GM12878 (cell line): ENCODE measurements at regions not wholly inside any gene's neighbourhood (a gene's known extent, or its start where the extent isn't known, plus 50 kb on each side); places are given as distances from the start of the nearest gene placed in this dataset.

ENCODE experiments used
- ATAC-seq: fragments of 200-7000 bp; cut with Tn5 transposase; 3 replicates; pipeline ENCODE4 v1.9.1; 2020; ENCODE audit warnings: mild to moderate bottlenecking, moderate library complexity
- BruUV-seq: library from RNA; stranded (reverse); fragments of 400-500 nt; replicated peaks from 2 replicates; lab custom pipeline; 2021; lab: Mats Ljungman, UMichigan
- CTCF ChIA-PET: fragments of 300-600 bp; sonication (Branson Sonifier 250); formaldehyde crosslinking; extraction: SDS; loops from one replicate; lab custom pipeline; 2021; ENCODE audit warnings: inconsistent platforms; lab: Yijun Ruan, JAX
- POLR2A ChIA-PET: fragments of 350-600 bp; formaldehyde crosslinking; extraction: SDS; loops from one replicate; lab custom pipeline; 2021; ENCODE audit warnings: inconsistent platforms; lab: Charles Lee
- RAD21 ChIA-PET: fragments of 300-600 bp; sonication (Branson Sonifier 250); formaldehyde crosslinking; loops from one replicate; lab custom pipeline; 2023; ENCODE audit warnings: antibody characterized with exemption; ENCODE audit not compliant: unreplicated experiment; lab: Charles Lee
- SMC1A ChIA-PET: fragments of 300-600 bp; sonication (Branson Sonifier 250); formaldehyde crosslinking; loops from one replicate; lab custom pipeline; 2023; ENCODE audit not compliant: unreplicated experiment, uncharacterized antibody; lab: Charles Lee
- DNase-seq: peaks from one replicate; pipeline ENCODE4 v3.0.0-alpha.2; 2011; ENCODE audit warnings: low read depth, low spot score
- FAIRE-seq: peaks from 3 replicates; lab custom pipeline; 2011; peaks lifted over from hg19 to GRCh38; lab: Jason Lieb, UNC
- H2AFZ ChIP-seq: 2 replicates; pipeline ENCODE4 v1.6.0; 2011; ENCODE audit warnings: low read depth, low read length, control low read depth; ENCODE audit not compliant: control insufficient read depth
- H3K27ac ChIP-seq: 2 replicates; pipeline ENCODE4 v1.5.1; 2011; ENCODE audit warnings: control low read depth; ENCODE audit not compliant: control insufficient read depth, insufficient read depth
- H3K27me3 ChIP-seq, 2 experiments: replicated peaks in 1 of 2; 2 replicates each; pipeline versions ENCODE4 v1.6.0 to v1.6.1; 2011; ENCODE audit warnings: low read length in 1 of 2; ENCODE audit not compliant: control insufficient read depth in 2 of 2, insufficient read depth in 2 of 2
- H3K36me3 ChIP-seq, 2 experiments: 2 replicates each; pipeline ENCODE4 v1.5.1; 2011; ENCODE audit warnings: low read length in 1 of 2; ENCODE audit not compliant: control insufficient read depth in 2 of 2, insufficient read depth in 2 of 2
- H3K4me1 ChIP-seq: 2 replicates; pipeline ENCODE4 v1.6.1; 2011; ENCODE audit warnings: mild to moderate bottlenecking, low read length, moderate library complexity, mixed read lengths; ENCODE audit not compliant: control insufficient read depth, insufficient read depth
- H3K4me2 ChIP-seq: 2 replicates; pipeline ENCODE4 v1.6.0; 2011; ENCODE audit warnings: control low read depth; ENCODE audit not compliant: control insufficient read depth, insufficient read depth
- H3K4me3 ChIP-seq: fragments of 200-600 bp; sonication (generic); 2 replicates; pipeline ENCODE4 v1.5.1; 2016
- H3K79me2 ChIP-seq: 2 replicates; pipeline ENCODE4 v1.6.0; 2011; ENCODE audit warnings: low read length; ENCODE audit not compliant: control insufficient read depth, insufficient read depth
- H3K9ac ChIP-seq: 2 replicates; pipeline ENCODE4 v1.8.0; 2011; ENCODE audit warnings: low read length, control low read depth, mixed read lengths; ENCODE audit not compliant: control insufficient read depth, insufficient read depth
- H3K9me3 ChIP-seq: replicated peaks from 3 replicates; pipeline ENCODE4 v1.5.1; 2011; ENCODE audit warnings: mild to moderate bottlenecking, low read length; ENCODE audit not compliant: control insufficient read depth, insufficient read depth
- H4K20me1 ChIP-seq: 2 replicates; pipeline ENCODE4 v1.6.0; 2011; ENCODE audit not compliant: control insufficient read depth, insufficient read depth
- ASH2L ChIP-seq: fragments of 300-600, 200-600 bp; sonication (generic); IDR thresholded peaks from 2 replicates; pipeline ENCODE4 v1.6.1; 2017; ENCODE audit warnings: low read depth, mild to moderate bottlenecking, borderline replicate concordance
- ELK1 ChIP-seq: IDR thresholded peaks from 2 replicates; pipeline ENCODE4 v1.6.1; 2012; ENCODE audit warnings: low read depth, low read length, improper control_type of control experiment
- FOXK2 ChIP-seq: fragments of 450-650 bp; IDR thresholded peaks from 2 replicates; pipeline ENCODE4 v1.6.1; 2017; ENCODE audit warnings: mild to moderate bottlenecking, moderate library complexity
- HDAC6 ChIP-seq: fragments of 200-600 bp; sonication (generic); IDR thresholded peaks from one replicate; pipeline ENCODE4 v1.8.0; 2017; ENCODE audit warnings: antibody characterized with exemption; ENCODE audit not compliant: unreplicated experiment
- IKZF2 ChIP-seq, 2 experiments: fragments of 450-650 bp; IDR thresholded peaks; 2 replicates each; pipeline ENCODE4 v1.6.1; 2017; ENCODE audit warnings: mild to moderate bottlenecking in 2 of 2, moderate library complexity in 2 of 2
- TBL1XR1 ChIP-seq: IDR thresholded peaks from 2 replicates; pipeline ENCODE4 v1.6.1; 2012; ENCODE audit warnings: low read depth, low read length, improper control_type of control experiment
- TCF12 ChIP-seq: IDR thresholded peaks from 2 replicates; pipeline ENCODE4 v1.6.1; 2011; ENCODE audit warnings: low read depth, mild to moderate bottlenecking, low read length
- ZBTB40 ChIP-seq: fragments of 450-650 bp; IDR thresholded peaks from 2 replicates; pipeline ENCODE4 v1.6.1; 2016; ENCODE audit warnings: mild to moderate bottlenecking, moderate library complexity, borderline replicate concordance
- WGBS: methylation state at CpG from one replicate; pipeline ENCODE4 v1.1.6; 2016; ENCODE audit warnings: low lambda C conversion rate; ENCODE audit not compliant: insufficient replicate concordance, insufficient coverage; ENCODE audit errors: missing lambda C conversion rate; 5-methylcytosine and 5-hydroxymethylcytosine counted together
- in situ Hi-C: fragments of 300-500 bp; cut with MboI; formaldehyde crosslinking; loops from 9 replicates; pipeline ENCODE4 v1.14.3; 2018; ENCODE audit warnings: mixed read lengths
- intact Hi-C: fragments of 100-400 bp; cut with micrococcal nuclease; formaldehyde crosslinking; loops from one replicate; pipeline ENCODE4 v1.14.2; 2022; ENCODE audit not compliant: unreplicated experiment
- TF ChIP-seq, protein P1 (sequence below): fragments of 450-650 bp; formaldehyde crosslinking; IDR thresholded peaks from 2 replicates; pipeline ENCODE4 v1.5.0; 2022; ENCODE audit warnings: mild to moderate bottlenecking, missing genetic modification characterization

DNA sequence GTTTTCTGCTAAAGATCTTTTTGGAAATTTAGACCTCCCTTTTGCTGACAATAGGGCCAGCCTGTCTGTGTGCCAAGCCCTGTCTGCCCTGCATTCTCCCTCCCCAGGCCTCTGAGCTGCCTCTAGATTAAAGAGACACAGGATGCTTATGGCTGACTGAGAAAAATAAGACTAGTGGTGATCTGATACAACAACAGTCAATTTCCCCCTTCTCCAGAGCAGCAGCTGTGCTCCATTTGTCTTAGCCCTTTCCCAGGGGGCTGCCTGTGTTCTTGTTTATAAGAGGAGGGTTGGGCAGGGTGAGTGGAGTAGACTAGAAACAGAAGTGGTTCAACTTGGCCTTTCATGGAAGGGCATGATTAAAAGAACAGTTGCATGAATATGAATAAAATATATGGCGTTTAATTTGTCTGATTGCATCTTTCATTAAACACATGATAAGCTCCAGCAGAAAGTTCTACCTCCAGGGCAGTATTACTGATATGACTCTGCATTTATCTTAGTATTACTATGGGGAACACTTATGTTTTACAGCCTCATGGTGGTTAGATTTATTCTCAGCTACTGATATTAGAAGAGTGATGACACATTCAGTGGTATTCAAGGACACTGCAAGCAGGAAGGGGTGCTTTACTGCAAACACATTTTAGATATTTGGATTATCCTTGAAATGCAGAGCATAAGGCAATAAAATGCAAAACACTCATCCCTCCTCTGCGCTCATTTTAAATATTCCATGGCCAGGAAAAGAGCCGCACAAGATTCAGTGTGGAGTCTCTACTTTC, 150.2 kb upstream of the CLEC14A start (continued):
- TF ChIP-seq ZBTB40 (no peak), ASH2L (no peak), HDAC6 (no peak), IKZF2 (IDR thresholded peaks at IDR 0.05) (no peak), TCF12 (no peak), FOXK2 (no peak)

- FAIRE-seq = no peak
- BruUV-seq = no TSS peak
- intact Hi-C loops (no loop called here), in situ Hi-C loops (no loop called here)
- Histone ChIP-seq H3K4me2 (no peak overlapping the region), H3K36me3 (no peaks in the 10 kb centered on the region), H4K20me1 (no peaks in the 10 kb centered on the region), H3K79me2 (no peaks in the 10 kb centered on the region)
- RAD21 ChIA-PET = no interaction called here
- no peak for TF ChIP-seq ELK1
- TF ChIP-seq, protein P1, sequence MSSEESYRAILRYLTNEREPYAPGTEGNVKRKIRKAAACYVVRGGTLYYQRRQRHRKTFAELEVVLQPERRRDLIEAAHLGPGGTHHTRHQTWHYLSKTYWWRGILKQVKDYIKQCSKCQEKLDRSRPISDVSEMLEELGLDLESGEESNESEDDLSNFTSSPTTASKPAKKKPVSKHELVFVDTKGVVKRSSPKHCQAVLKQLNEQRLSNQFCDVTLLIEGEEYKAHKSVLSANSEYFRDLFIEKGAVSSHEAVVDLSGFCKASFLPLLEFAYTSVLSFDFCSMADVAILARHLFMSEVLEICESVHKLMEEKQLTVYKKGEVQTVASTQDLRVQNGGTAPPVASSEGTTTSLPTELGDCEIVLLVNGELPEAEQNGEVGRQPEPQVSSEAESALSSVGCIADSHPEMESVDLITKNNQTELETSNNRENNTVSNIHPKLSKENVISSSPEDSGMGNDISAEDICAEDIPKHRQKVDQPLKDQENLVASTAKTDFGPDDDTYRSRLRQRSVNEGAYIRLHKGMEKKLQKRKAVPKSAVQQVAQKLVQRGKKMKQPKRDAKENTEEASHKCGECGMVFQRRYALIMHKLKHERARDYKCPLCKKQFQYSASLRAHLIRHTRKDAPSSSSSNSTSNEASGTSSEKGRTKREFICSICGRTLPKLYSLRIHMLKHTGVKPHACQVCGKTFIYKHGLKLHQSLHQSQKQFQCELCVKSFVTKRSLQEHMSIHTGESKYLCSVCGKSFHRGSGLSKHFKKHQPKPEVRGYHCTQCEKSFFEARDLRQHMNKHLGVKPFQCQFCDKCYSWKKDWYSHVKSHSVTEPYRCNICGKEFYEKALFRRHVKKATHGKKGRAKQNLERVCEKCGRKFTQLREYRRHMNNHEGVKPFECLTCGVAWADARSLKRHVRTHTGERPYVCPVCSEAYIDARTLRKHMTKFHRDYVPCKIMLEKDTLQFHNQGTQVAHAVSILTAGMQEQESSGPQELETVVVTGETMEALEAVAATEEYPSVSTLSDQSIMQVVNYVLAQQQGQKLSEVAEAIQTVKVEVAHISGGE (CRISPR knock-in tag) = no peak
- no peak for TF ChIP-seq TBL1XR1
- TF ChIP-seq, all 136 proteins: peak for 0
- no peaks in the 10 kb centered on the region for H3K4me1 ChIP-seq
- ChIA-PET CTCF (interaction anchor here (1.0 to 1.6 kb wide), 2 partner anchors 21 to 37 kb away, joined by 4 read pairs; no protein-coding TSS in a partner anchor), SMC1A (interaction anchor here (1.1 to 1.4 kb wide), 2 partner anchors 8 to 68 kb away, joined by 3 read pairs; no protein-coding TSS in a partner anchor), POLR2A (no interaction called here)
- no peaks in the 10 kb centered on the region for H3K27me3 ChIP-seq
- H3K4me3 ChIP-seq = no peak overlapping the region
- 3% methylated on average over 2 of the region's 2 CpGs for WGBS
- no peak overlapping the region for H2AFZ ChIP-seq
- no peak overlapping the region for H3K27ac ChIP-seq
- H3K9me3 ChIP-seq = no peaks in the 10 kb centered on the region
- DNase-seq (no peak), ATAC-seq (no peak)
- no peak overlapping the region for H3K9ac ChIP-seq
Observed at GRCh38 chr14:38404616-38405015, 148.7 kb upstream of the CLEC14A start.
